A673 (cell line): ENCODE measurements at regions not wholly inside any gene's neighbourhood (a gene's known extent, or its start where the extent isn't known, plus 50 kb on each side); places are given as distances from the start of the nearest gene placed in this dataset.

Experiments
- CTCF ChIP-seq: fragments of 300-800, 200-600 bp; sonication (generic); conservative IDR thresholded peaks from 2 replicates; pipeline ENCODE4 v1.5.1; 2017; ENCODE audit warnings: low read depth, mild to moderate bottlenecking, antibody characterized with exemption, low read length, moderate library complexity, mixed read lengths
- EZH2 ChIP-seq: fragments of 200-600 bp; sonication (generic); IDR thresholded peaks from 2 replicates; pipeline ENCODE4 v1.6.1; 2017; ENCODE audit warnings: borderline replicate concordance, low read depth, mild to moderate bottlenecking, mixed read lengths, antibody characterized with exemption, low read length; ENCODE audit not compliant: poor library complexity, severe bottlenecking

- TF ChIP-seq CTCF (no peak), EZH2 (no peak)
These were observed 749.2 kb upstream of the PCDH15 start for GRCh38 chr10:55550236-55550635.
